OCI-LY3 (cell line): ENCODE measurements at regions not wholly inside any gene's neighbourhood (a gene's known extent, or its start where the extent isn't known, plus 50 kb on each side); places are given as distances from the start of the nearest gene placed in this dataset.

Experiments used
- H2AFZ ChIP-seq: fragments of 200-600, 300-600 bp; shearing (Covaris generic); 2 replicates; pipeline ENCODE4 v1.6.0; 2014; ENCODE audit warnings: antibody characterized with exemption, low read depth, low read length
- H3K27ac ChIP-seq: fragments of 200-600, 300-600 bp; sonication (generic); 2 replicates; pipeline ENCODE4 v1.5.1; 2014; ENCODE audit warnings: mild to moderate bottlenecking, low read length, moderate library complexity, mixed read lengths
- H3K27me3 ChIP-seq: fragments of 200-600, 300-600 bp; sonication (generic); 2 replicates; pipeline ENCODE4 v1.6.1; 2014; ENCODE audit warnings: low read depth, low read length, mixed read lengths
- H3K36me3 ChIP-seq: fragments of 200-600, 300-600 bp; sonication (generic); replicated peaks from 2 replicates; pipeline ENCODE3; 2014; ENCODE audit warnings: low read depth, low read length, mixed read lengths
- H3K4me1 ChIP-seq: fragments of 300-600, 200-600 bp; sonication (generic); 2 replicates; pipeline ENCODE4 v1.6.1; 2014; ENCODE audit warnings: low read length, mixed read lengths
- H3K4me2 ChIP-seq: fragments of 200-600, 300-600 bp; sonication (generic); 2 replicates; pipeline ENCODE4 v1.6.1; 2014; ENCODE audit warnings: low read length, mixed read lengths
- H3K4me3 ChIP-seq: fragments of 300-600, 200-600 bp; sonication (generic); 2 replicates; pipeline ENCODE4 v1.5.1; 2014; ENCODE audit warnings: antibody characterized with exemption, mild to moderate bottlenecking, low read length, moderate library complexity
- H3K79me2 ChIP-seq: fragments of 300-600, 200-600 bp; shearing (Covaris generic); 2 replicates; pipeline ENCODE4 v1.6.1; 2014; ENCODE audit warnings: mild to moderate bottlenecking, low read length, mixed read lengths
- H3K9ac ChIP-seq: fragments of 300-600, 200-600 bp; shearing (Covaris generic); 2 replicates; pipeline ENCODE4 v1.6.0; 2014; ENCODE audit warnings: mild to moderate bottlenecking, low read length, moderate library complexity
- H3K9me3 ChIP-seq: fragments of 200-600, 300-600 bp; shearing (Covaris generic); 2 replicates; pipeline ENCODE4 v1.6.1; 2014; ENCODE audit warnings: low read length, mixed read lengths; ENCODE audit not compliant: insufficient read depth
- H4K20me1 ChIP-seq: fragments of 200-600, 300-600 bp; sonication (generic); 2 replicates; pipeline ENCODE4 v1.6.1; 2016; ENCODE audit warnings: low read length, mixed read lengths; ENCODE audit not compliant: insufficient read depth
- CTCF ChIP-seq: fragments of 200-600, 300-600 bp; sonication (generic); IDR thresholded peaks from 2 replicates; pipeline ENCODE4 v1.5.1; 2014; ENCODE audit warnings: antibody characterized with exemption, low read length, low read depth
- EZH2phosphoT487 ChIP-seq: fragments of 200-600 bp; shearing (Covaris generic); IDR thresholded peaks from 2 replicates; pipeline ENCODE4 v1.6.1; 2018; ENCODE audit warnings: antibody characterized with exemption, mixed run types, low read depth

- Histone ChIP-seq H3K27me3 (no peaks in the 10 kb centered on the region), H2AFZ (no peak overlapping the region), H3K4me3 (no peak overlapping the region), H3K4me1 (peaks cover 6% of the 10 kb centered on the region), H3K27ac (no peak overlapping the region), H3K9me3 (no peaks in the 10 kb centered on the region), H4K20me1 (no peaks in the 10 kb centered on the region), H3K36me3 (no peaks in the 10 kb centered on the region), H3K4me2 (no peak overlapping the region), H3K9ac (no peak overlapping the region), H3K79me2 (no peaks in the 10 kb centered on the region)
- TF ChIP-seq EZH2phosphoT487 (no peak), CTCF (no peak)
These were observed 316.8 kb downstream of the SETD4 start for GRCh38 chr21:35743571-35743970.

DNA sequence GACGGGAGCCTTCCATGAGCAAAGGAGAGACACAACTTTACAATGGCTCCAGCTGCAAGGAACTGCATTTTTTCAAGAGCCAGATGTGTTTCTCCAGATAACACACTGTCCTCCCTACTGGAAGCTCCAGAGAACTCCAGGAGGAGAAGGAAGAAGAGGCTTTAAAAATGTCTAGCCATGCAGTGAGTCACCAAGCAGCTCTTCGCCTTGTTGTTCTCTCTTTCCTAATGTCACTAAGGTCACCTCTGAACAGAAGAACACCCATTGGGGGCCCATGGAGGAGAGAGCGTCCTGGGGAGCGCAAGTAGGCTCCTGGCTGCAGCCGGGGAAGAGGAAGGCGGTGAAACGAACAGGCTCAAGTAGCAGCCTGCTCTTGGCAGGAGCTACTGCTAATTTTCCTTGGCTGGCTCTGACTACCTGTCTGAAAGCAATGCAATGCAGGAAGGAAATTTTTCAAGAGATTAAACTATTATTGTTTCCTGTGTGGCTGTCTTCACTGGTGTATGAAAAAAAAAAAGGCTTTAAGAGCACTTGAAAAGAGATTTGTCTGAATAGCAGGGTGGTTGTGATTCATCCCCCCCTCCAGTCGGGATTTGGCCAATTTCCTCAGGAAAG lies 321.9 kb downstream of the SETD4 start:
- Histone ChIP-seq H3K4me3 (no peak overlapping the region), H4K20me1 (no peaks in the 10 kb centered on the region), H2AFZ (no peak overlapping the region)

DNA sequence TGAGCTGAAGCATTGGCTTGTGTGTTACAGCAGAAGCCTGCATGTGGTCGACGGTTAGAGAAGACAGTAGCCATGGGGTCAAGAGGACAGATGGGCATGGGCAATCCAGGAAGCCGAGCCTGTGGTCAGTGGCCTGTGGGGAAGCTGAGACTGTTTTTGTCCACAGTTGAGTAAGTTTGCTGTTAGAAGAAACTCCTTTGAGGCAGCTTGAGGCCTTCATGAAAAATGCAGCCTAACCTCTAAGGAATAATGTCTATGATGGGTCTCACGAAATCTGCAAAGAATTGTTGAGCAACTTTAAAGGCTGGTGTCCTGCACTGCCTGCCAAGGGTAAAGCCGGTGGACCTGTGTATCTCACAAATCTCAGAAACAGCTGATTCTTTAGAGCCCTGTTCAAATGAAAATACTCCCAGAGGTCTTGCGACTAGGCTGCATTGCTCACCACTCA lies 322.4 kb downstream of the SETD4 start:
- H3K27ac ChIP-seq: no peak overlapping the region
- H3K4me1 ChIP-seq: no peaks in the 10 kb centered on the region
- no peak for TF ChIP-seq CTCF
- no peak for TF ChIP-seq EZH2phosphoT487
- no peaks in the 10 kb centered on the region for H3K36me3 ChIP-seq
- no peaks in the 10 kb centered on the region for H4K20me1 ChIP-seq
- no peaks in the 10 kb centered on the region for H3K9me3 ChIP-seq
- no peak overlapping the region for H2AFZ ChIP-seq
- H3K9ac ChIP-seq: no peak overlapping the region
- no peak overlapping the region for H3K4me3 ChIP-seq
- H3K27me3 ChIP-seq: no peaks in the 10 kb centered on the region
- H3K79me2 ChIP-seq: no peaks in the 10 kb centered on the region
- H3K4me2 ChIP-seq: no peak overlapping the region

More for the DNA sequence above, 321.9 kb downstream of the SETD4 start:
- Histone ChIP-seq H3K9me3 (no peaks in the 10 kb centered on the region), H3K27me3 (no peaks in the 10 kb centered on the region), H3K4me2 (no peak overlapping the region), H3K4me1 (no peaks in the 10 kb centered on the region), H3K79me2 (no peaks in the 10 kb centered on the region), H3K9ac (no peak overlapping the region), H3K27ac (no peak overlapping the region), H3K36me3 (no peaks in the 10 kb centered on the region)
- TF ChIP-seq EZH2phosphoT487 (no peak), CTCF (no peak)

- H3K9ac ChIP-seq: no peak overlapping the region
- H3K36me3 ChIP-seq: no peaks in the 10 kb centered on the region
- no peak overlapping the region for H3K27ac ChIP-seq
- no peaks in the 10 kb centered on the region for H3K79me2 ChIP-seq
- H3K27me3 ChIP-seq: no peaks in the 10 kb centered on the region
- H3K4me1 ChIP-seq: no peaks in the 10 kb centered on the region
- H3K4me3 ChIP-seq: no peak overlapping the region
- no peaks in the 10 kb centered on the region for H4K20me1 ChIP-seq
- no peaks in the 10 kb centered on the region for H3K9me3 ChIP-seq
- no peak overlapping the region for H2AFZ ChIP-seq
- H3K4me2 ChIP-seq: no peak overlapping the region
- no peak for TF ChIP-seq CTCF
- no peak for TF ChIP-seq EZH2phosphoT487
These were observed 322.9 kb downstream of the SETD4 start for GRCh38 chr21:35737449-35737848.
